ENCODE measurements at regions not wholly inside any gene's neighbourhood (a gene's known extent, or its start where the extent isn't known, plus 50 kb on each side); places are given as distances from the start of the nearest gene placed in this dataset.

- intact Hi-C loops (cut with DNase I; ENCODE audit: low total_unique reads): no loop called here
- no peak for DNase-seq
- Histone ChIP-seq H3K36me3 (no peaks in the 10 kb centered on the region), H3K27me3 (no peaks in the 10 kb centered on the region), H3K4me3 (no peak overlapping the region), H3K4me1 (no peaks in the 10 kb centered on the region), H3K27ac (no peak overlapping the region), H3K9me3 (no peaks in the 10 kb centered on the region)
- TF ChIP-seq POLR2A (IDR thresholded peaks at IDR 0.05) (no peak), CTCF (IDR thresholded peaks at IDR 0.05) (no peak)
Observed at GRCh38 chr11:70695086-70695960, 297.0 kb downstream of the CTTN start.

- no peak for DNase-seq
- H3K27ac ChIP-seq: no peak overlapping the region
- no peaks in the 10 kb centered on the region for H3K27me3 ChIP-seq
- H3K4me1 ChIP-seq: no peaks in the 10 kb centered on the region
- intact Hi-C loops (cut with DNase I; ENCODE audit: low total_unique reads): no loop called here
- H3K36me3 ChIP-seq: no peaks in the 10 kb centered on the region
- no peak overlapping the region for H3K4me3 ChIP-seq
- TF ChIP-seq POLR2A (IDR thresholded peaks at IDR 0.05) (no peak), CTCF (IDR thresholded peaks at IDR 0.05) (no peak)
- no peaks in the 10 kb centered on the region for H3K9me3 ChIP-seq
Observed at GRCh38 chr11:70696076-70696475, 297.7 kb downstream of the CTTN start.

DNA sequence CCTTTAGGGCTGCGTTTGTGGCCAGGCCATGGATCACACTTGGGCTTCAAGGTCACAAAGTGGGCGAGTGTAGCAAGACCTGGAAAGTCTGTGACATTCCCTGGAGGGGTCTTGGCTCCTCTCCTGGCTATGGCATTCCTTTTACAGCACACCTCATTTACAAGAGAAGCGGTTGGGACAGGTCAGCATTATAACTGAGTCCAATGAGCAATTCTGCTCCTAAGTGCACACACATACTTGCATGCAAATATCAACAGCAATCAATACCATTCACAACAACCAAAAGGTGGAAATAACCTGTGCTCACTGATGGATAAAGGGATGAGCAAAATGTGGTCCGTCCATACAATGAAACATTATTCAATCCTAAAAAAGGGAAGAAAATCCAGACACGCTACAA lies 298.2 kb downstream of the CTTN start:
- Histone ChIP-seq H3K36me3 (no peaks in the 10 kb centered on the region), H3K27ac (no peak overlapping the region), H3K27me3 (no peaks in the 10 kb centered on the region), H3K4me1 (no peaks in the 10 kb centered on the region), H3K9me3 (no peaks in the 10 kb centered on the region), H3K4me3 (no peak overlapping the region)
- TF ChIP-seq CTCF (IDR thresholded peaks at IDR 0.05): no peak
- no peak for TF ChIP-seq POLR2A (IDR thresholded peaks at IDR 0.05)
- no peak for DNase-seq
- intact Hi-C loops (cut with DNase I; ENCODE audit: low total_unique reads): no loop called here

DNA sequence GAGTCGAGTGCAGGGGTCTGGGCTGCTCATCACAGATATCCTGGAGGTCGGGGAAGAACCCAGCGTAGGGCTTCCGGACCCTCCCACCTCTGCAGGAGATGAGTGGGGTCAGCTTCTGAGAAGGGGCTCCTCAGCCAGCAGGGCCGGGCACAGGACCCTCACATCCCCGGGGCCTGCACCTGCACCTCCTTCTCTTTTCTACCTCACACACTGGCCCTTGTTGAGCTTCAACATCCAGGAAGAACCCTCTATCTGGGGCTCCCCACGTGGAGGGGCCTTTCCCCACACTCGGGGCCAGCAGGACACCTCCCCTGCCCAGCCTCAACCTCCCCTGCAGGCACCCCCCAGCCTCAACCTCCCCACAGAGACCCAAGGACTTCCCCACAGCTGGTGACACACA lies 299.4 kb downstream of the CTTN start:
- no peaks in the 10 kb centered on the region for H3K36me3 ChIP-seq
- H3K4me1 ChIP-seq: no peaks in the 10 kb centered on the region
- no peak for DNase-seq
- H3K27ac ChIP-seq: no peak overlapping the region
- no peak overlapping the region for H3K4me3 ChIP-seq
- no peaks in the 10 kb centered on the region for H3K9me3 ChIP-seq
- intact Hi-C loops (cut with DNase I; ENCODE audit: low total_unique reads): no loop called here
- TF ChIP-seq POLR2A (IDR thresholded peaks at IDR 0.05): no peak
- TF ChIP-seq CTCF (IDR thresholded peaks at IDR 0.05): no peak
- no peaks in the 10 kb centered on the region for H3K27me3 ChIP-seq

DNA sequence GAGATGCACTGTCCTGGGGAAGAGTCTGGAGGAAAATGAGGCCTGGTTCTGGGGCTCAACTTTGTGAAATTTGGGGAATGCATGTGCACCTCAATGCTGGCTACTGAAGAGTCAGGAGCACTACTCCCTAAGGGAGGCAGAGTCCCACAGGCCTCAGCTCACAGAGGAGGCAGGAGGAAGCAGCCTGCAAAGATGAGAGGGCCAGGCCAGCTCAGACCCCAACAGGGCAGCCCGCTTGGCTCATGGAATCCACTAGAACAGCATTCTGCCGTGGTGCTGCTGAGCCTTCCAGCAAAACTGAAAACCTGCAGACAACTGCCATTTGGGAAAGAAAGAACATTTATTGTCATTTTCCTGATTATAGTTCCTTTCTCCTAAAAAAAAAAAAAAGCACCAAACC lies 300.5 kb downstream of the CTTN start:
- no peak for DNase-seq
- TF ChIP-seq CTCF (IDR thresholded peaks at IDR 0.05): no peak
- TF ChIP-seq POLR2A (IDR thresholded peaks at IDR 0.05): no peak
- Histone ChIP-seq H3K36me3 (no peaks in the 10 kb centered on the region), H3K27ac (no peak overlapping the region), H3K4me1 (no peaks in the 10 kb centered on the region), H3K4me3 (no peak overlapping the region), H3K27me3 (no peaks in the 10 kb centered on the region), H3K9me3 (no peaks in the 10 kb centered on the region)
- intact Hi-C loops (cut with DNase I; ENCODE audit: low total_unique reads): no loop called here
